A549 (cell line): ENCODE measurements at regions not wholly inside any gene's neighbourhood (a gene's known extent, or its start where the extent isn't known, plus 50 kb on each side); places are given as distances from the start of the nearest gene placed in this dataset.

ENCODE experiments used
- BHLHE40 ChIP-seq: IDR thresholded peaks from 2 replicates; pipeline ENCODE4 v1.6.1; 2012; ENCODE audit warnings: low read depth, low read length, inconsistent platforms
- CBX8 ChIP-seq: fragments of 200-600 bp; sonication (generic); IDR thresholded peaks from 2 replicates; pipeline ENCODE4 v1.6.1; 2016
- CEBPB ChIP-seq, 2 experiments: fragments of >200 bp in 1 of 2; sonication (Bioruptor Twin) in 1 of 2; formaldehyde crosslinking in 1 of 2; IDR thresholded peaks; 2 replicates each; pipeline ENCODE4 v1.6.1; 2012 to 2016
- CHD2 ChIP-seq: fragments of 150-350 bp; IDR thresholded peaks from 2 replicates; pipeline ENCODE4 v1.6.1; 2014; ENCODE audit warnings: low read length; ENCODE audit not compliant: partially characterized antibody
- CHD4 ChIP-seq: fragments of 200-600 bp; sonication (generic); IDR thresholded peaks from 2 replicates; pipeline ENCODE4 v1.6.1; 2016; ENCODE audit warnings: antibody characterized with exemption, mild to moderate bottlenecking, borderline replicate concordance
- CTCF ChIP-seq: fragments of >200 bp; sonication (Bioruptor Twin); formaldehyde crosslinking; IDR thresholded peaks from 3 replicates; pipeline ENCODE4 v1.5.1; 2016
- E2F6 ChIP-seq: IDR thresholded peaks from 2 replicates; pipeline ENCODE4 v1.6.1; 2012; ENCODE audit warnings: low read depth, borderline replicate concordance
- EHMT2 ChIP-seq: fragments of 200-600 bp; sonication (generic); IDR thresholded peaks from 2 replicates; pipeline ENCODE4 v1.6.1; 2016; ENCODE audit warnings: antibody characterized with exemption, low read depth, mild to moderate bottlenecking, moderate library complexity
- EP300 ChIP-seq, 2 experiments: fragments of >200 bp; sonication (Bioruptor Twin); formaldehyde crosslinking; IDR thresholded peaks; 2 replicates in 1 of 2; 3 replicates in 1 of 2; pipeline ENCODE4 v1.6.1; 2016 to 2017
- MAFK ChIP-seq: fragments of 450-650 bp; IDR thresholded peaks from 2 replicates; pipeline ENCODE4 v1.6.1; 2014; ENCODE audit not compliant: partially characterized antibody
- POLR2A ChIP-seq: IDR thresholded peaks from 2 replicates; pipeline ENCODE4 v1.6.1; 2012; ENCODE audit warnings: mild to moderate bottlenecking, low read length
- RFX5 ChIP-seq: fragments of 450-650 bp; IDR thresholded peaks from 2 replicates; pipeline ENCODE4 v1.7.1; 2014; ENCODE audit warnings: antibody characterized with exemption, mild to moderate bottlenecking, moderate library complexity
- SREBF2 ChIP-seq: fragments of 450-650 bp; IDR thresholded peaks from 2 replicates; pipeline ENCODE4 v1.6.1; 2014; ENCODE audit warnings: mild to moderate bottlenecking, moderate library complexity

GRCh38 chr5:66307647-66308241 is 163.6 kb downstream of the SREK1 start:
- TF ChIP-seq EP300 (IDR thresholded peaks at IDR 0.05), result no peak
- TF ChIP-seq CTCF, result peak; percentile 91
- TF ChIP-seq SREBF2, result no peak
- no peak for TF ChIP-seq EHMT2
- TF ChIP-seq CBX8, result no peak
- TF ChIP-seq CHD2, result no peak
- no peak for TF ChIP-seq POLR2A
- no peak for TF ChIP-seq CEBPB (IDR thresholded peaks at IDR 0.05)
- no peak for TF ChIP-seq BHLHE40
- TF ChIP-seq MAFK, result no peak
- TF ChIP-seq RFX5, result no peak
- TF ChIP-seq CHD4, result no peak
- TF ChIP-seq E2F6, result no peak
